Left colon (tissue), 2 donors: ENCODE measurements at regions not wholly inside any gene's neighbourhood (a gene's known extent, or its start where the extent isn't known, plus 50 kb on each side); places are given as distances from the start of the nearest gene placed in this dataset.
"Not testable (repeated sequence)": the region's sequence is repeated elsewhere in the genome, so short reads cannot be mapped to it uniquely, and the experiment has no call there.

Experiments used
- ATAC-seq: fragments of 200-7000 bp; cut with Tn5 transposase; one replicate; pipeline ENCODE4 v1.9.1; 2020; ENCODE audit warnings: mild to moderate bottlenecking, moderate library complexity
- DNase-seq, 2 donors: peaks; one replicate each; pipeline ENCODE4 v3.0.0-alpha.2; 2020
- intact Hi-C, 2 donors: fragments of 100-400 bp; cut with DNase I in 1 of 2; cut with micrococcal nuclease in 1 of 2; formaldehyde crosslinking; loops; one replicate each; pipeline versions ENCODE4 v1.11.2 to v1.14.0; 2022; cut with DNase I, micrococcal nuclease
- donor health status: DM: no; HTN: no; CAD: no.
- donor health status: DM: yes; HTN: yes; CAD: no.

DNA sequence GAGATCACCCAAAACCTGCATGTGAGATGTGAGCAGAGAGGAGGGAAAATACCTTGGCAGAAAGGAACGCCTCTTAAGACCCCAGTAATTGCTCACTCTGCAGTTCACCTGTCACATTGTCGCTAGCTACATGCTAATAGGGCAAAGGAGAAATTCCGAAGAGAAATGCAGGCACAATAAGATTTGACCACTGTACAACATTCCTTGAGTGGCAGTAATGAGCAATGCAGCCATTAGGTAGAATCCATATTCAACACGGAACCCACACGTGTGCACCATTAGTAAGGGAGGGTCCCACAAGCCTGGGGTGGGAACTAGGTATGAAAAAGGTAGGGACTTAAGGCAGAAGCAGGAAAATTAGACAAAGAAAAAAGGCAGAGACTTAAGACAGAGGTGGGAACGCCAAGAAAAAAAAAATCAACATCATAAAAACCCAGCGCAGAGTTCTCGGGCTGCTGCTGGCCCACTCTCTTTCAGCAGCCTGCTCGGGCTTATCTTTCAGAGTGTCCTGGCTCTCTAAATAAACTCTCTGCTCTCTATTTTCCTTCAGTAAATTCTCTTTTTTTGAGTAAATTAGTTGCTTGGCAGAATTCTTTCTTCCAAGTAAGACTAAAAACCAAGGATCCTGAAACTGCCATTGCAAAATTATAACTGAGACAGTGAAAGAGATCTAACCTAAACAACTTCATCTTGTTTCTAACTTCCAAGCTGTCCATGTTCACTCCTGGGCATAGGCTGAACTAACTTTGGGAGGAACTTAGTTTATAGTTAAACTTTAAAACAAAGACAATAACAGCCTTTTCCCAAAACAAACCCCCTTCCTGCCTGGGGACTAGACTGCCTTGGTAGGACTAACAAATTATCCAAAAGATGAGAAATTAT lies 116.5 kb downstream of the CD24 start:
- ATAC-seq (peak; percentile 3), DNase-seq (no peak)
- intact Hi-C loops, result no loop called here

DNA sequence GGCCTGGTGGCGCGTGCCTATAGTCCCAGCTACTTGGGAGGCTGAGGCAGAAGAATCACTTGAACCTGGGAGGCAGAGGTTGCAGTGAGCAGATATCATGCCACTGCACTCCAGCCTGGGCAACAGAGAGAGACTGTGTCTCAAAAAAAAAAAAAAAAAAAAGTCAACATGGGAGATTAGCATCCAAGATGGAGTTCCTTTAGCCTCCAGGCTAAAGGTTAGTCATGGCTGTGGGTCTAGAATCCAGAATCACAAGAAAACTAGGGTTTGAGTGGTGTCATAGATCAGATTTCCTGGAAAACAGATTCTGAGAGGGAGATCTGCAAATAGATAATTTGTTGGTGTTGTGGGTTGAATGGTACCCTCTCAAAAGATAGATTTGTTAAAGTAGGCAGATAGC lies 117.2 kb downstream of the CD24 start:
- intact Hi-C loops, DNase-seq, ATAC-seq: not testable (repeated sequence)

DNA sequence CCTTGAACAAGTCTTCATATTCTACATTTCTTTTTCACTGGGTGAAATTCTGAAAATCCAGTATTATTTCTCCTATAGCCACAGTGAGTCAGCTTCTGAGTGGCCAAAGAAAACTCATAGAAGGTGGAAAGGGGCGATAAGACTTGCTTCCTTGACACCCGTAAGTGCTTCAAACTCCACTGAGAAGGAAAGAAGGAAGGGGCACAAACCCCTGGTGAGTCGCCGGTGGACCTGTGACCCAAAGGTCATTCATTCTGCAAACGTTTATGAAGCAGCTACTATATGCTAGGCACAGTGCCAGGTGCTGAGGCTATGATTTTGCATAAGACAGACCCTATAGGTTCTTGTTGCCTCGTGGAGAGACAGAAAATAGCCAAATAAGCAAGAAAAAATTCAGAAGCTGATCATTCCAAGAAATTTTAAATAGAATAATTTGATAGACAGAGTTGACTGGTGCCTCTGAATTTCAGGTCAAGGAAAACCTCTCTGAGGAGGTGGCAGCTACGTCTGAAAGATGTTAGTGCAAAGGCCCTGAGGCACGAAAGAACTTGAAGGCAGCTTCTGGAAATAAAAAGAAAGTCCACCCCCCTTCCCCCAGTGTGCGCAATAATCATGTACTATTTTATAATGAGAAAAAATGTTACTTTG lies 118.2 kb downstream of the CD24 start:
- ATAC-seq (no peak), DNase-seq (no peak)
- intact Hi-C loops, result no loop called here

DNA sequence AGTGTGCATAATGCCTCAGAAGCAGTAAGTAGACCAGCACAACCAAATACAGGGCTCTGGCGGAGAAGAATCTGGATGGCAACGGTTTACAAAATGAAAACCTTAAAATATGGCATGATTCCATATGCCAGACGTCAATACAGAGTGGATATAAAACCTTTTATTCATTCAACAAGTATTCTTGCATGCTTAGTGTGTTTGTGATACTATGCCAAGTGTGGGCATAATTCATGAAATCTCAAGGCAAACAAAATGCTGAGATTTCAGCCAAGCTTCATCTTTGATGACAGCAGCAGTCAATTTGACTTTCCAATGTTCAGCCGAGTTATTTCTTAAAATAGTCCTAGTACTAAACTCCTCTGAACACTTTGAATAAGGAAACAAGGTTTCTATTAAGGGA lies 119.4 kb downstream of the CD24 start:
- DNase-seq (no peak), ATAC-seq (no peak)
- intact Hi-C loops, result no loop called here

DNA sequence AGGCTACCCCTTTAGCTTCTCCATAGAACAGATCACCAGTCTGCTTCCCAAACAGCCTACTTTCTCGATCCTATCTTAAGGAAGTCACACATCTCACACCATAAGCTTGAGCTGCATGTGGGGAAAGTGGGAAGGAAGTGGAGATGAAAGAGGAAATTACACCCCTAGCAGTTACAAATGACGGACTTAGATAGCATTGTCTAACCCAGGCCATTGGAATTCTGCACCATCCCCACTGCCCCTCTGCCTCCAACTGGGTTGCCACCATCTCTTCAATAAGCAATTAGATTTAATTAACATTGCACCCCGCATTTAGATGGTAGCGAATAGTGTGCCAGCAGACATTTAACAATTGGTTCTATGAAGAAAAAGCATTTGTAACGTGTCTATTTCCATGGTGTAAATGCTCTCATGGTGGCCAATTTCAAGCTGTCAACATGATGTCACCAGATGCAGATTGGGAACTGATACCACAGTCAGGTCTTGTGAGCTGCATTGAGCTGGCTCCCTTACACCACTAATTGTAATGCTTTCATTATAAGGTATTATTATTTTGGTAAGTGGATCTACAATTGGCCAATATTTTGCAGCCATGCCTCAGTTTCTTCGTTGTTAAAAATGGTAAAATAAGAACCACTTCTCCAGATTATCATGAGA lies 124.7 kb downstream of the CD24 start:
- intact Hi-C loops, result no loop called here
- DNase-seq (no peak), ATAC-seq (no peak)

DNA sequence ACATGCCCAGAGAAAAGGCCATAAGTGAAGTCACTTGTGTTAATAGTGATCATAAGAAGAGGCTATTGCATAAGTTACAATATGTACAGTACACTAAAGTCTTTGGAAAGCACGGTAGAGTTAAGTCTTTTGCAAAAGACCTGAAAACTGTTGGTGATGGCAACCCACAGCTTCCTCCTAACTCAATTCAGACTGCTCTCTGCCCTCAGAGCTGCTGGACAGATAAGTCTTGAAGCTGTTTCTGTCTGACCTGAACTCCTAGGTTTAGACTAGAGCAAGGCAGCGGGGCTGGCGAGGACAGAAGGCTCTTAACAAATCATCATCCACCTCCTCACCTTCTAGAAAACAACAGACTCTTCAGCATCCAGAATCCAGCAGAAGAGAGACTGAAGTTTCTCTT lies 125.4 kb downstream of the CD24 start:
- intact Hi-C loops, result no loop called here

DNA sequence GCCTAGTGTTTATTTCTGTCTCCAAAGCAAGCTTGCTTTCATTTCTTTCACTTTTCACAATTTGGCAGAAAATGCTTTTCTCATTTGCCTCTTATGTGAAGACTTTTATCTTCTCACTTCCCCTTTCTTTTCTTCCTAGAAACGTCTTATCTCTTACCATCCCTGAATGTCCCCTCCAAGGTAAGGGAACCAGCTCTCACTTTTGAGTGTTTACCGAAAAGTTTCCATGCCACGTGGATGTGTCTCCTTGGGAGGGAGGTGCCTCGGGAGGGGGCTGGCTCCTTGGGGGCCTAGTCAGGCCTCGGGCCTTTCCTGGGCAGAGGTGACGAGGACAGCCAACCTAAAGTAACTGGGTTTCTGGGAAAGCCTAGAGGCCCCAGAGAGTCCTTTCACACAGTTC lies 127.4 kb downstream of the CD24 start:
- ATAC-seq (no peak), DNase-seq (no peak)
- intact Hi-C loops, result no loop called here

More for the DNA sequence above, 125.4 kb downstream of the CD24 start:
- ATAC-seq (no peak), DNase-seq (no peak)

DNA sequence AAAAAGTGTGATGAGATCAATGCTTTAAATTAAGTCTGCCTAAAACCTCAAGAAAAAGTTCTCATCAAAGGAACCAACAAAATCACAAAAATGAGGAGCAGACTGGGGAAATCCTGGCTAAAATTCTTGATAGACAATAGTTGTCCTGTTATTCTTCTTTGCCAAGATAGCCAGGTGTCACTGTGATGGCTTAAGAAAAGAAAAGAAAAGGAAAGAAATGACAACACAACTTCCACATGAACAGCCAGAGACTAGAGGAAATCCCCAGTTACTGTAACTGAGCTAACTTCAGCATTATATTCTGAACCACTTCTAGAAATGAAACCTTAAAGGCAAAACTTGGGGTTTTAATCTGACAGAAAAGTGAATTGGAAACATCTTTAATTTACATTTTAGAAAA lies 129.6 kb downstream of the CD24 start:
- intact Hi-C loops, result no loop called here
- no peak for DNase-seq
- ATAC-seq, result no peak

DNA sequence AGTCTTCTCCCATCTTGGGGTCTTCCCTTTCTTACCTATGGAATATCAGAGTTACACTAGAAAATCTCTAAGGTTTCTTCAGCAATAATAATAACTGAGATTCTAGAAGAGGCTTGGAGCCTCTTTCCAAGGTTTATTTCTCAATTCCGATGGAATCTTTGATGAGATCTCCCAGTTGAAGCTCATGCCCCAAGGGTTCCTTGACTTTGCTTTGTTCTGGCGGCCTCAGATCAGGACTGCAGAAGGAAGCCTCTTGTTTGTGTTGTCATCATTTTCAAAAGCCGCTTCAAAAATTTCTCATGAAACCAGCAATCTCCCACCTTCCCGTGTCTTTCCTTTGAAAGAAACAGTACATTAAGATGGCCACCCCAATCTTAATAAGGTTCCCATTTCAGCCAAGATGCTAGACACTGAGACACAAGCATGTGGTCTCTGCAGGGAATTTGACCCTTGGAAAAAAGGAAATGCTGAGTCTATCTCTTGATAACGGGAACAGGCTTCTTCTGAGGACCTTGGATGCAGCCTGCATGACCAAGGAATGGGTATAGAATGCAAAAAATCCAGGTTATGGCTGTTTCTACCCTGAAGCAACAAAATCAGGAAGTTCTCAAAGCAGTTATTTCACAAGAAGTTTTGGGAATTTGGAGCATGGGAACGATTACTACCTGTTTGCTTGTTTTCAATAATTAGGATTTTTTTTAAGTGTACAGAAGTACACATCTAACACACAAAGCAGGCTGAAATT lies 141.6 kb downstream of the CD24 start:
- no peak for ATAC-seq
- intact Hi-C loops, result no loop called here
- DNase-seq, result no peak

DNA sequence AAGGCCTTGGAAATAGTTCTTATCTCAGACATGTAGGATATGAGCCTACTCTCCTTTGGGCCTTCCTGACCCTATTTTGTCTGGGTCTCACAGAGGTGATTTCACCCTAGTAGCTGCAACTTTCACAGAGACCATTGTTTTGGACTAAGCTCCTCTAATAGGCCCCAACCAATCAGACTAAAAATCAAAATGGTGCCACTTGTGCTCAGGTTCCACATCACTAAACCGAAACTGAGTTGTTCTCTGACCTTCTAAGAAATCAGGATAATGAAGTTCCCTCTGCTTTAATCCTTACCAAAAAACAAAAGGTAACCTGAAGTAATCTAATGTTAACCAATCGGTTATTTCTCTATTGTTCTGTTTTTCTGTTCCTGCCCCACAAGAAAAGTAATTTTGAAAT lies 143.6 kb downstream of the CD24 start:
- intact Hi-C loops, result no loop called here
- DNase-seq, result no peak
- ATAC-seq, result no peak

DNA sequence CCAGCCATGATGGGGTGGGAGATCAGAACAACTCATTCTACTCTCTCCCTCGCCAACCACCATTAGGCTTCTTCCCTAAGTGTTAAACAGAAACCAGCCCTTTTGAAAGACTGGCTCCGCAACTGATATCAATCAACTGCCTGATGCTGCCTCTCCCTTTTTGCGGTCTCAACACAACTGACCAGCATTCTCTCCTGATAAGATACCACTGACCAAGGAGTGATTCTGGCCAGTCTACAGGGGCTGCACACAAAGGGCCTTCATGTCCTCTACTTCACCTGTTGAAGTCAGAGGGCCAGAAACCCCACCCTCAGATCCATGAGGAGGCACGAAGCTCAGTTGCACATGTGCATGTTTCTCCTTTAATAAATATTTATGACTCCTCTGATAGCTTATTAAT lies 145.1 kb downstream of the CD24 start:
- DNase-seq, result no peak
- no peak for ATAC-seq
- intact Hi-C loops, result no loop called here

DNA sequence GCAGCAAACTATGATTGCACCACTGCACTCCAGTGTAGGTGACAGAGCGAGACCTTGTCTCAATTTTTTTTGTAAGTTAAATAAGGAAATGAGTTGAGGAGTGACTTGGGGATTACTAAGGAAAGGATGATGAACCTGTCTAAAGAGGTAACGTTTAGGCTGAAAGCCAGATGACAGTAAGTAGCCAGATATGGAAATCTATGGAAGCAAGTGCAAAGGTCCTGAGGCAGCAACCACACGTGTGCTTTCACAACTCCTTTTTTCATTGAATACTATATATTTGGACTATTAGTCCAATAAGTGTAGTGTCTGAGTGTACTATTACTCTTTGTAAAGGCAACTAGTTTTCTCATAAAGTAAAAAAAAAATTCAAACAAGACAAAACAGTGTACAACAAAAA lies 147.4 kb downstream of the CD24 start:
- DNase-seq, result no peak
- intact Hi-C loops, result no loop called here
- no peak for ATAC-seq

DNA sequence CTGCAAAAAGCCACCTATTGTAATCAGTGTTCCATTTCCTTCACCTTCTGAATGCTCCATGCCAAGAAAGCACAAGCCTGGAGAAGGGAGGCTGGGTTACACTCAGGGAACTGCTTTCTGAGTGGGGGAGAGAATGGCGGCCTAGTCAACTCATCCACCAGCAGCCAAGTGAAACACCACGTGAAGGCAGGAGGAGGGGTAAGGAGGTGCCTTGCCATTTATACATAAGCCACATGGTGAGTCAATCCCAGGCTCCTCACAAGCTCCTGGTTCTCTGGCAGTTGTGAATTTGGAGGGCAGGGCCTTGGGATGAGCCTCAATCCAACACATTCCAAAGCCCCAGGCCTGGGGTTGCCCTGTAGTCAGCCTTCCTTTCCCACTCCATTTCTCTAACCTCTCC lies 149.4 kb downstream of the CD24 start:
- intact Hi-C loops, result no loop called here
- ATAC-seq (no peak), DNase-seq (no peak)

DNA sequence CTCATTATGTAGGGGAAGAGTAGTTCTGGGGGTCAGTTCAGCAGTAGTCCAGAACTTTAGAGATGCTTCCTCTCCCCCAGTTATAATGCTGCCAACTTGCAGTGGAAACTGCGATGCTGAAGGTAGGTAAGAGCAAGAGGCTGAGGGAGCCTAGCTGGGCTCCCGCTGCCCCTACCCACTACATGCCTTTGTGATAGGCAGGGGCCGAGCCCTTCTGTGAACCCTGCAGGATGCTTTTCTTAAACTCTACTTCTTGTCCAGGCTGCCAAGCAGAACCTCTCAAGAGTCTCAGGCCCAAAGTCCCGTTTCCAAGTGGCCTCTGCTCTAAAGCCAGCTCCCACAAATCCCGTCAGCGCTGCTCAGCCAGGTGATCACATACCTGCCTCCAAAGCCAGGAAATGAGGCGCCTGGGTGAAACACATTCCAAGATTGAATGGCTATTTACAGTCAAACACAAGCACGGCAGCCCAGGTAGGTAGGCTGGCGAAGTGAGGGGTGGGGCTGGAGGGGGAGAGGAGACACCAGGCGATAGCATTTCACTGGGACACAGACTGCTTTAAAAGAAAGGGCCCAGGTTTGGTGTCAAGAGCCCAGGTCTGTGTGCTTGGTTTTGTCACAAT lies 150.7 kb downstream of the CD24 start:
- ATAC-seq (peak; percentile 86), DNase-seq (peak; percentile 35 to 36)
- intact Hi-C loops, result no loop called here

DNA sequence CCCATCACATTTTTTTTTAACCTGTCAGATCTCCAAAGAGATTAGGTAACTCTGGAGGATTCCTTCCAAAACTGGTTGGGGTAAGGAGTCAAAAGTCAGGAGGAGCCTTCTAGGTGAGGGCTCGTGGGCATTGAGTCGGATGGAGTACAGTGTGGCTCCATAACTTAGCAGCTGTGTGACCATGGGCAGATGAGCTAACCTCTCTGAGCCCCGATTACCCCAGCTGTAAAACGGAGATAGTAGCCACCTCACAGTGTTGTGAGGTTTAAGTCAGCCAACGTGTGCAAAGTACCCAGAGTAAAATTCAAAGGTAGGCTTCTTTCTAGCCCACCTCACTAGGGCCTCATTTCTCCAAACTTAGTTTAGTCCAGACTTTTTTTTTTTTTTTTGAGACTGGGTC lies 151.5 kb downstream of the CD24 start:
- intact Hi-C loops, result no loop called here
- DNase-seq, result no peak
- ATAC-seq, result no peak

DNA sequence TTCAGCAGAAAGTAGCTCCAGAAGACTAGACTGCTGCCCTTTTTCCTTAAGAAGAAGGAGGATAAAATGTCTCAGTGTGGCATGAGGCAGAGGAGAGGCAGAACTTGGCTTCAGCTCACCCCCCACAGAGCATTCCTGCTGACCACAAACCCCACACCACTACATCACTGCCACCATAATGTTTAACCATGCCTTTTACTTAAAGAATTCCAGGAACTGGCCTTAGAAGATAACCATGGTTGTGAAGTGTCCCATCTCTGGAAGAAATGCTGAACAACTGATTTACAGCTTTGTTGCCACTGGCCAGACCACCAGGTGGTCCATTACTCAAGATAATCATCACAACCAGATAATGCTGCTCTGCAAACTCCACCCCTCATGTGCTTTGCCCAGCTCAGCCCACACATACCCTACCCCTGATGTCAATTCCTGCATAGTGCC lies 154.1 kb downstream of the CD24 start:
- intact Hi-C loops, result no loop called here
- no peak for DNase-seq
- ATAC-seq, result no peak

DNA sequence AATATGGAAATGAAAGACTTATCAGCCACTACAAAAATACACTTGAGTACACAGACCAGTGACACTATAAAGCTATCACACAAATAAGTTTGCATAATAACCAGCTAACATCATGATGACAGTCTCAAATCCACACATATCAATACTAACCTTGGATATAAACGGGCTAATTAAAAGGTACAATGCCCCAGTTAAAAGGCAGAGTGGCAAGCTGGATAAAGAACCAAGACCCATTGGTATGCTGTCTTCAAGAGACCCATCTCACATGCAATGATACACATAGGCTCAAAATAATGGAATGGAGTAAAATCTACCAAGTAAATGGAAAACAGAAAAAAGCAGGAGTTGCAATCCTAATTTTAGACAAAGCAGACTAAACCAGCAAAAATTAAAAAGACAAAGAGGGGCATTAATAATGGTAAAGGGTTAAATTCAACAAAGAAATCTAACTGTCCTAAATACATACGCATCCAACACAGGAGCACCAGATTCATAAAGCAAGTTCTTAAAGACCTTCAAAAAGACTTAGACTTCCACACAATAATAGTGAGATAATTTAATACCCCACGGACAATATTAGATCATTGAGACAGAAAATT lies 163.3 kb downstream of the CD24 start:
- no peak for ATAC-seq
- intact Hi-C loops, result no loop called here
- no peak for DNase-seq

DNA sequence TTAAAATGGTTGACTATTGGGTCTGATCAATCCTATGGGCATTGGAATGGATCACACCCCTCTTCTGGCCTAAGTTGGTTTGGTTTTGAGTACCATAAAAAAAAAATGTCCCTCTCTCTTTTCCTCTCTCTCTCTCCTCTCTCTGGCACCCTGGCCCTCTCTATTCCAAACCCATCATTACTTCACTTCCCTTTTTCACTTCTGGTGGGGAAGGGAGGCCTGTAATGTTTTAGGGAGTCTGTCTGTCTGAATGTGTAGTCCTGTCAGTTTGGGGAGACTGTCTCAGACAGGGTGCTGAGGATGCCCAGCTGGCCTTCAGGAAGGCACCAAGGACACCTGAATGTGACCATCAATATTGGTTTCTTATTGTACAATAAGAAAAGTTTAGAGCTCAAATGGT lies 165.8 kb downstream of the CD24 start:
- intact Hi-C loops, result no loop called here
- DNase-seq, result no peak
- ATAC-seq, result no peak
